IMR-90 (cell line): ENCODE measurements at regions not wholly inside any gene's neighbourhood (a gene's known extent, or its start where the extent isn't known, plus 50 kb on each side); places are given as distances from the start of the nearest gene placed in this dataset.
"Not testable (repeated sequence)": the region's sequence is repeated elsewhere in the genome, so short reads cannot be mapped to it uniquely, and the experiment has no call there.

ENCODE experiments used
- ATAC-seq: fragments of 200-7000 bp; cut with Tn5 transposase; 2 replicates; pipeline ENCODE4 v1.9.1; 2020; ENCODE audit warnings: low read depth, mild to moderate bottlenecking, moderate library complexity
- BruUV-seq: library from RNA; stranded (reverse); fragments of 400-500 nt; replicated peaks from 2 replicates; lab custom pipeline; 2021; lab: Mats Ljungman, UMichigan
- CTCF ChIA-PET: fragments of 300-600 bp; formaldehyde crosslinking; extraction: SDS; loops from one replicate; lab custom pipeline; 2021; ENCODE audit warnings: antibody characterized with exemption; lab: Yijun Ruan, JAX
- POLR2A ChIA-PET: fragments of 300-600 bp; sonication (Branson Sonifier 250); formaldehyde crosslinking; loops from one replicate; lab custom pipeline; 2022; ENCODE audit warnings: antibody characterized with exemption; ENCODE audit not compliant: unreplicated experiment; lab: Charles Lee
- DNase-seq: peaks from one replicate; pipeline ENCODE4 v3.0.0; 2013
- H2AFZ ChIP-seq: replicated peaks from 2 replicates; pipeline ENCODE3; 2013; ENCODE audit warnings: low read length, mild to moderate bottlenecking; ENCODE audit not compliant: poor library complexity
- H2AK5ac ChIP-seq: 2 replicates; pipeline ENCODE4 v1.6.1; 2013; ENCODE audit warnings: low read depth, low read length, inconsistent platforms
- H2AK9ac ChIP-seq: replicated peaks from 2 replicates; pipeline ENCODE3; 2013; ENCODE audit warnings: mild to moderate bottlenecking, low read depth, low read length, moderate library complexity; ENCODE audit not compliant: poor library complexity
- H2BK120ac ChIP-seq: 2 replicates; pipeline ENCODE4 v1.6.1; 2013; ENCODE audit warnings: low read depth, low read length, inconsistent platforms
- H2BK15ac ChIP-seq: 3 replicates; pipeline ENCODE4 v1.6.1; 2013; ENCODE audit warnings: low read depth, low read length, inconsistent platforms
- H2BK20ac ChIP-seq: 2 replicates; pipeline ENCODE4 v1.6.1; 2013; ENCODE audit warnings: low read depth, mild to moderate bottlenecking, inconsistent platforms, low read length, moderate library complexity
- H2BK5ac ChIP-seq: 2 replicates; pipeline ENCODE4 v1.6.1; 2013; ENCODE audit warnings: mild to moderate bottlenecking, low read depth, low read length, inconsistent platforms; ENCODE audit not compliant: poor library complexity, severe bottlenecking
- H3K14ac ChIP-seq: replicated peaks from 2 replicates; pipeline ENCODE4 v1.6.1; 2013; ENCODE audit warnings: low read depth, low read length, inconsistent platforms
- H3K18ac ChIP-seq: 2 replicates; pipeline ENCODE4 v1.6.1; 2013; ENCODE audit warnings: low read depth, low read length, control low read depth
- H3K23ac ChIP-seq: 2 replicates; pipeline ENCODE4 v1.6.1; 2013; ENCODE audit warnings: low read depth, low read length, inconsistent platforms
- H3K27ac ChIP-seq: 2 replicates; pipeline ENCODE4 v1.5.1; 2013; ENCODE audit warnings: mild to moderate bottlenecking, control low read depth, low read length; ENCODE audit not compliant: insufficient read depth
- H3K27me3 ChIP-seq: 2 replicates; pipeline ENCODE4 v1.6.1; 2013; ENCODE audit warnings: low read length; ENCODE audit not compliant: control insufficient read depth, insufficient read depth
- H3K36me3 ChIP-seq: 2 replicates; pipeline ENCODE4 v1.6.1; 2013; ENCODE audit warnings: low read length, mixed read lengths; ENCODE audit not compliant: control insufficient read depth, insufficient read depth
- H3K4ac ChIP-seq: 2 replicates; pipeline ENCODE4 v1.6.1; 2013; ENCODE audit warnings: low read depth, low read length, inconsistent platforms
- H3K4me1 ChIP-seq: 2 replicates; pipeline ENCODE4 v1.6.1; 2013; ENCODE audit warnings: low read length, mixed read lengths; ENCODE audit not compliant: control insufficient read depth, insufficient read depth
- H3K4me2 ChIP-seq: 2 replicates; pipeline ENCODE4 v1.6.1; 2013; ENCODE audit warnings: low read depth, mild to moderate bottlenecking, control low read depth, low read length, moderate library complexity
- H3K4me3 ChIP-seq: 2 replicates; pipeline ENCODE4 v1.5.1; 2013; ENCODE audit warnings: low read depth, mild to moderate bottlenecking, control low read depth, low read length, moderate library complexity; ENCODE audit not compliant: insufficient read depth
- H3K56ac ChIP-seq: 2 replicates; pipeline ENCODE4 v1.6.1; 2013; ENCODE audit warnings: low read length, inconsistent platforms; ENCODE audit not compliant: insufficient read depth; ENCODE audit errors: extremely low read depth
- H3K79me1 ChIP-seq, 2 experiments: 2 replicates each; pipeline ENCODE4 v1.6.1; 2013; ENCODE audit warnings: low read length in 2 of 2, inconsistent platforms in 1 of 2, low read depth in 1 of 2
- H3K9ac ChIP-seq: 2 replicates; pipeline ENCODE4 v1.6.1; 2013; ENCODE audit warnings: low read depth, low read length, control low read depth
- H3K9me1 ChIP-seq: 2 replicates; pipeline ENCODE4 v1.6.1; 2013; ENCODE audit warnings: low read length, inconsistent platforms; ENCODE audit not compliant: insufficient read depth
- H3K9me3 ChIP-seq: 2 replicates; pipeline ENCODE4 v1.6.1; 2013; ENCODE audit warnings: low read length; ENCODE audit not compliant: control insufficient read depth, insufficient read depth
- H4K20me1 ChIP-seq: 2 replicates; pipeline ENCODE4 v1.6.1; 2013; ENCODE audit warnings: low read length, inconsistent platforms; ENCODE audit not compliant: insufficient read depth
- H4K5ac ChIP-seq: 2 replicates; pipeline ENCODE4 v1.6.1; 2013; ENCODE audit warnings: mild to moderate bottlenecking, low read depth, low read length, control low read depth
- H4K8ac ChIP-seq, 2 experiments: 2 replicates each; pipeline ENCODE4 v1.6.1; 2013; ENCODE audit warnings: low read depth in 2 of 2, low read length in 2 of 2, control low read depth in 1 of 2, inconsistent platforms in 1 of 2
- H4K91ac ChIP-seq: 2 replicates; pipeline ENCODE4 v1.6.1; 2013; ENCODE audit warnings: low read depth, low read length, inconsistent platforms; ENCODE audit not compliant: insufficient read depth
- WGBS, 2 experiments: methylation state at CpG; one replicate each; pipeline versions ENCODE4 v1.1.5 to v1.1.7; 2013; ENCODE audit warnings: missing lambda C conversion rate in 2 of 2; ENCODE audit not compliant: insufficient read length in 1 of 2; ENCODE audit errors: extremely low coverage in 2 of 2; 5-methylcytosine and 5-hydroxymethylcytosine counted together
- dilution Hi-C: fragments of 300-500 bp; cut with HindIII; formaldehyde crosslinking; loops from one replicate; pipeline ENCODE4 v1.14.3; 2018; ENCODE audit warnings: low sequenced_read_pairs; ENCODE audit not compliant: unreplicated experiment
- in situ Hi-C: fragments of 300-500 bp; cut with MboI; formaldehyde crosslinking; loops from 3 replicates; pipeline ENCODE4 v1.14.3; 2019; ENCODE audit warnings: low sequenced_read_pairs, inconsistent platforms, mixed read lengths
- intact Hi-C: fragments of 100-400 bp; cut with micrococcal nuclease; formaldehyde crosslinking; loops from 2 replicates; pipeline ENCODE4 v1.10.0; 2022

- H3K4ac ChIP-seq, H4K5ac ChIP-seq, in situ Hi-C loops, H3K9me1 ChIP-seq, H4K8ac ChIP-seq, H2AFZ ChIP-seq, intact Hi-C loops, H2BK15ac ChIP-seq, H3K4me2 ChIP-seq, H3K18ac ChIP-seq, H2BK20ac ChIP-seq, H2BK5ac ChIP-seq, BruUV-seq, POLR2A ChIA-PET, H3K14ac ChIP-seq, H3K56ac ChIP-seq, H3K27me3 ChIP-seq, H3K9ac ChIP-seq, H2AK5ac ChIP-seq, H2AK9ac ChIP-seq, H3K23ac ChIP-seq, H3K79me1 ChIP-seq, CTCF ChIA-PET, H3K27ac ChIP-seq, H2BK120ac ChIP-seq, DNase-seq, H3K4me3 ChIP-seq, H3K4me1 ChIP-seq, H3K36me3 ChIP-seq, H4K91ac ChIP-seq, dilution Hi-C loops, H3K9me3 ChIP-seq, H4K20me1 ChIP-seq, ATAC-seq: not testable (repeated sequence)
- WGBS, 2 experiments: 26% methylated on average over 3 of the region's 6 CpGs; no CpG with 5 or more reads in 1 of the 2 experiments
These were observed 100.9 kb downstream of the TMEM121 start for GRCh38 chr14:105627287-105627686.
